ENCODE measurements at regions not wholly inside any gene's neighbourhood (a gene's known extent, or its start where the extent isn't known, plus 50 kb on each side); places are given as distances from the start of the nearest gene placed in this dataset.

DNA sequence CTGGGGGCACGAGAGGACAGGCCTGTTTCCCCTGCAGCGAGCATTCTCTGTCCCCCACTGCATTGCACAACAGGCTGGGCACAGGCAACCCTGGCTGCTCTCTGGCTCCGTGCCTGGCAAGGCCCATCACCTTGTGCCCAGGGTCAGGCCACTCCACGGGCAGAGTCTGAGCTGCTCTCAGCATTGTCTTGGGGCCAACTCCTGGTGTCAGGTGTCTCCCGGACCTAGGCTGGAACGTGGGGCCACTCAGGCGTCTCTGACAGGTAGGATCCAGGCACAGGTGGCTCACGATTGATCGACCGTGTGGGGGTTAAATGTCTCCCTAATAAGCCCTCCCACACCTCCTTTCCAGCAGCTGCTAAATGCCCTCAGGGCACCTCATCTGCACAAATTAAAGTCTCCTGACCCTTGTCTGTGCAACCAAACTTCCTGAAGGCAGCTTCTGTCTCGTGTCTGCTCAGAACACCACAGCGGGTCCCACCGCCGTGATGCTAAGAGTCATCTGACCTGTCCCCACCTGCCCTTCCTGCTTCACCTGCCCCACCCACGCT, 66.6 kb upstream of the GPC1 start (continued):
- TF ChIP-seq, protein P1, sequence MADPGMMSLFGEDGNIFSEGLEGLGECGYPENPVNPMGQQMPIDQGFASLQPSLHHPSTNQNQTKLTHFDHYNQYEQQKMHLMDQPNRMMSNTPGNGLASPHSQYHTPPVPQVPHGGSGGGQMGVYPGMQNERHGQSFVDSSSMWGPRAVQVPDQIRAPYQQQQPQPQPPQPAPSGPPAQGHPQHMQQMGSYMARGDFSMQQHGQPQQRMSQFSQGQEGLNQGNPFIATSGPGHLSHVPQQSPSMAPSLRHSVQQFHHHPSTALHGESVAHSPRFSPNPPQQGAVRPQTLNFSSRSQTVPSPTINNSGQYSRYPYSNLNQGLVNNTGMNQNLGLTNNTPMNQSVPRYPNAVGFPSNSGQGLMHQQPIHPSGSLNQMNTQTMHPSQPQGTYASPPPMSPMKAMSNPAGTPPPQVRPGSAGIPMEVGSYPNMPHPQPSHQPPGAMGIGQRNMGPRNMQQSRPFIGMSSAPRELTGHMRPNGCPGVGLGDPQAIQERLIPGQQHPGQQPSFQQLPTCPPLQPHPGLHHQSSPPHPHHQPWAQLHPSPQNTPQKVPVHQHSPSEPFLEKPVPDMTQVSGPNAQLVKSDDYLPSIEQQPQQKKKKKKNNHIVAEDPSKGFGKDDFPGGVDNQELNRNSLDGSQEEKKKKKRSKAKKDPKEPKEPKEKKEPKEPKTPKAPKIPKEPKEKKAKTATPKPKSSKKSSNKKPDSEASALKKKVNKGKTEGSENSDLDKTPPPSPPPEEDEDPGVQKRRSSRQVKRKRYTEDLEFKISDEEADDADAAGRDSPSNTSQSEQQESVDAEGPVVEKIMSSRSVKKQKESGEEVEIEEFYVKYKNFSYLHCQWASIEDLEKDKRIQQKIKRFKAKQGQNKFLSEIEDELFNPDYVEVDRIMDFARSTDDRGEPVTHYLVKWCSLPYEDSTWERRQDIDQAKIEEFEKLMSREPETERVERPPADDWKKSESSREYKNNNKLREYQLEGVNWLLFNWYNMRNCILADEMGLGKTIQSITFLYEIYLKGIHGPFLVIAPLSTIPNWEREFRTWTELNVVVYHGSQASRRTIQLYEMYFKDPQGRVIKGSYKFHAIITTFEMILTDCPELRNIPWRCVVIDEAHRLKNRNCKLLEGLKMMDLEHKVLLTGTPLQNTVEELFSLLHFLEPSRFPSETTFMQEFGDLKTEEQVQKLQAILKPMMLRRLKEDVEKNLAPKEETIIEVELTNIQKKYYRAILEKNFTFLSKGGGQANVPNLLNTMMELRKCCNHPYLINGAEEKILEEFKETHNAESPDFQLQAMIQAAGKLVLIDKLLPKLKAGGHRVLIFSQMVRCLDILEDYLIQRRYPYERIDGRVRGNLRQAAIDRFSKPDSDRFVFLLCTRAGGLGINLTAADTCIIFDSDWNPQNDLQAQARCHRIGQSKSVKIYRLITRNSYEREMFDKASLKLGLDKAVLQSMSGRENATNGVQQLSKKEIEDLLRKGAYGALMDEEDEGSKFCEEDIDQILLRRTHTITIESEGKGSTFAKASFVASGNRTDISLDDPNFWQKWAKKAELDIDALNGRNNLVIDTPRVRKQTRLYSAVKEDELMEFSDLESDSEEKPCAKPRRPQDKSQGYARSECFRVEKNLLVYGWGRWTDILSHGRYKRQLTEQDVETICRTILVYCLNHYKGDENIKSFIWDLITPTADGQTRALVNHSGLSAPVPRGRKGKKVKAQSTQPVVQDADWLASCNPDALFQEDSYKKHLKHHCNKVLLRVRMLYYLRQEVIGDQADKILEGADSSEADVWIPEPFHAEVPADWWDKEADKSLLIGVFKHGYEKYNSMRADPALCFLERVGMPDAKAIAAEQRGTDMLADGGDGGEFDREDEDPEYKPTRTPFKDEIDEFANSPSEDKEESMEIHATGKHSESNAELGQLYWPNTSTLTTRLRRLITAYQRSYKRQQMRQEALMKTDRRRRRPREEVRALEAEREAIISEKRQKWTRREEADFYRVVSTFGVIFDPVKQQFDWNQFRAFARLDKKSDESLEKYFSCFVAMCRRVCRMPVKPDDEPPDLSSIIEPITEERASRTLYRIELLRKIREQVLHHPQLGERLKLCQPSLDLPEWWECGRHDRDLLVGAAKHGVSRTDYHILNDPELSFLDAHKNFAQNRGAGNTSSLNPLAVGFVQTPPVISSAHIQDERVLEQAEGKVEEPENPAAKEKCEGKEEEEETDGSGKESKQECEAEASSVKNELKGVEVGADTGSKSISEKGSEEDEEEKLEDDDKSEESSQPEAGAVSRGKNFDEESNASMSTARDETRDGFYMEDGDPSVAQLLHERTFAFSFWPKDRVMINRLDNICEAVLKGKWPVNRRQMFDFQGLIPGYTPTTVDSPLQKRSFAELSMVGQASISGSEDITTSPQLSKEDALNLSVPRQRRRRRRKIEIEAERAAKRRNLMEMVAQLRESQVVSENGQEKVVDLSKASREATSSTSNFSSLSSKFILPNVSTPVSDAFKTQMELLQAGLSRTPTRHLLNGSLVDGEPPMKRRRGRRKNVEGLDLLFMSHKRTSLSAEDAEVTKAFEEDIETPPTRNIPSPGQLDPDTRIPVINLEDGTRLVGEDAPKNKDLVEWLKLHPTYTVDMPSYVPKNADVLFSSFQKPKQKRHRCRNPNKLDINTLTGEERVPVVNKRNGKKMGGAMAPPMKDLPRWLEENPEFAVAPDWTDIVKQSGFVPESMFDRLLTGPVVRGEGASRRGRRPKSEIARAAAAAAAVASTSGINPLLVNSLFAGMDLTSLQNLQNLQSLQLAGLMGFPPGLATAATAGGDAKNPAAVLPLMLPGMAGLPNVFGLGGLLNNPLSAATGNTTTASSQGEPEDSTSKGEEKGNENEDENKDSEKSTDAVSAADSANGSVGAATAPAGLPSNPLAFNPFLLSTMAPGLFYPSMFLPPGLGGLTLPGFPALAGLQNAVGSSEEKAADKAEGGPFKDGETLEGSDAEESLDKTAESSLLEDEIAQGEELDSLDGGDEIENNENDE (IDR thresholded peaks at IDR 0.05; ENCODE audit: insufficient replicate concordance, low read length): no peak
- no peak for TF ChIP-seq PHF8 (conservative IDR thresholded peaks at IDR 0.05; ENCODE audit: low read depth, low read length)

Measured in H1 (cell line).